ENCODE measurements at regions not wholly inside any gene's neighbourhood (a gene's known extent, or its start where the extent isn't known, plus 50 kb on each side); places are given as distances from the start of the nearest gene placed in this dataset.

DNA sequence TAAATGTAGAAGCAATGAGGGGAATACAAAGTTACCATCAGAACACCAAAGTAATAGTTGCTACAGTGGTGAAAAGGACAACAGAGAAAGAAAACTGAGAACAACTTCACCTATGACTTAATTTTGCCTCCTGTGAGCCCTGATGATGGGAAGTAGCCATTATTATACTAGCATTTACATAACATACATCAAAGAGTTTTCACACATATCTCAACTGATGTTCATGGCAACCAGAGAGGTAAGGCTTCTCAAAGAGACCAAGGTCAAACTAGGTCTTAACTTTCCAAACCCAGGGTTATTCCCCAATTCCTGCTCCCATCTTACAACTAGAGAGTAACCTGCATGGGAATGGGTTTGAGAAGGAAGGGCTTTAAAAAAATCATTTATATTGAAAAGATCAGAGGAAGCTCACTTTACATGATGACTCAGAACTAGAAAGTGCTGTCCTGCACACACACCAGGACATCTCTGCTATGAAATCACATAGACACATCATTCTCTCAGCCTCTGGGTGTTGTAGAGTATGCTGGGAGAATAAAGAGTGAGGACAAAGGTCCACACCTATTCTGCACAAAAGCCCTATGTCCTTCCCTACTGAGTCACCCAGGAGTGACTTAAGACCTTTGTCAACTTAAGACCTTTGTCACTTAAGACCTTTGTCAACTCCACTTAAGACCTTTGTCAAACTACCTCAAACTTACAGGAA lies 179.7 kb downstream of the TNFSF18 start:
- H3K36me3 Mint-ChIP-seq = no peaks in the 10 kb centered on the region
- H3K27ac Mint-ChIP-seq = no peak overlapping the region
- DNase-seq (ENCODE audit: low spot score) (no peak), ATAC-seq (no peak)
- ChIA-PET CTCF (no interaction called here), POLR2A (no interaction called here)
- TF ChIP-seq, protein P1, sequence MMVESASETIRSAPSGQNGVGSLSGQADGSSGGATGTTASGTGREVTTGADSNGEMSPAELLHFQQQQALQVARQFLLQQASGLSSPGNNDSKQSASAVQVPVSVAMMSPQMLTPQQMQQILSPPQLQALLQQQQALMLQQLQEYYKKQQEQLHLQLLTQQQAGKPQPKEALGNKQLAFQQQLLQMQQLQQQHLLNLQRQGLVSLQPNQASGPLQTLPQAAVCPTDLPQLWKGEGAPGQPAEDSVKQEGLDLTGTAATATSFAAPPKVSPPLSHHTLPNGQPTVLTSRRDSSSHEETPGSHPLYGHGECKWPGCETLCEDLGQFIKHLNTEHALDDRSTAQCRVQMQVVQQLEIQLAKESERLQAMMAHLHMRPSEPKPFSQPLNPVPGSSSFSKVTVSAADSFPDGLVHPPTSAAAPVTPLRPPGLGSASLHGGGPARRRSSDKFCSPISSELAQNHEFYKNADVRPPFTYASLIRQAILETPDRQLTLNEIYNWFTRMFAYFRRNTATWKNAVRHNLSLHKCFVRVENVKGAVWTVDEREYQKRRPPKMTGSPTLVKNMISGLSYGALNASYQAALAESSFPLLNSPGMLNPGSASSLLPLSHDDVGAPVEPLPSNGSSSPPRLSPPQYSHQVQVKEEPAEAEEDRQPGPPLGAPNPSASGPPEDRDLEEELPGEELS (CRISPR knock-in tag; IDR thresholded peaks at IDR 0.05) = no peak
- TF ChIP-seq ZNF396 (CRISPR knock-in tag; IDR thresholded peaks at IDR 0.05; ENCODE audit: borderline replicate concordance) (no peak), CREB1 (CRISPR knock-in tag; IDR thresholded peaks at IDR 0.05) (no peak), FOXJ3 (CRISPR knock-in tag; IDR thresholded peaks at IDR 0.05; ENCODE audit: borderline replicate concordance) (no peak), NR3C1 (CRISPR knock-in tag; conservative IDR thresholded peaks at IDR 0.05; ENCODE audit: low read depth) (no peak), CREM (CRISPR knock-in tag; IDR thresholded peaks at IDR 0.05) (no peak), NFE2L1 (CRISPR knock-in tag; IDR thresholded peaks at IDR 0.05) (no peak), NR1H2 (CRISPR knock-in tag; IDR thresholded peaks at IDR 0.05) (no peak), TP53 (CRISPR knock-in tag; IDR thresholded peaks at IDR 0.05) (no peak), ZNF263 (CRISPR knock-in tag; IDR thresholded peaks at IDR 0.05; ENCODE audit: low read depth) (no peak), IRF2 (CRISPR knock-in tag; IDR thresholded peaks at IDR 0.05; ENCODE audit: borderline replicate concordance, low read depth) (no peak), ETV6 (CRISPR knock-in tag; IDR thresholded peaks at IDR 0.05) (no peak), ZNF232 (CRISPR knock-in tag; IDR thresholded peaks at IDR 0.05) (no peak)
- TF ChIP-seq, protein P2, sequence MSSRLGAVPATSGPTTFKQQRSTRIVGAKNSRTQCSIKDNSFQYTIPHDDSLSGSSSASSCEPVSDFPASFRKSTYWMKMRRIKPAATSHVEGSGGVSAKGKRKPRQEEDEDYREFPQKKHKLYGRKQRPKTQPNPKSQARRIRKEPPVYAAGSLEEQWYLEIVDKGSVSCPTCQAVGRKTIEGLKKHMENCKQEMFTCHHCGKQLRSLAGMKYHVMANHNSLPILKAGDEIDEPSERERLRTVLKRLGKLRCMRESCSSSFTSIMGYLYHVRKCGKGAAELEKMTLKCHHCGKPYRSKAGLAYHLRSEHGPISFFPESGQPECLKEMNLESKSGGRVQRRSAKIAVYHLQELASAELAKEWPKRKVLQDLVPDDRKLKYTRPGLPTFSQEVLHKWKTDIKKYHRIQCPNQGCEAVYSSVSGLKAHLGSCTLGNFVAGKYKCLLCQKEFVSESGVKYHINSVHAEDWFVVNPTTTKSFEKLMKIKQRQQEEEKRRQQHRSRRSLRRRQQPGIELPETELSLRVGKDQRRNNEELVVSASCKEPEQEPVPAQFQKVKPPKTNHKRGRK (CRISPR knock-in tag; IDR thresholded peaks at IDR 0.05; ENCODE audit: borderline replicate concordance) = no peak
- TF ChIP-seq, protein P3, sequence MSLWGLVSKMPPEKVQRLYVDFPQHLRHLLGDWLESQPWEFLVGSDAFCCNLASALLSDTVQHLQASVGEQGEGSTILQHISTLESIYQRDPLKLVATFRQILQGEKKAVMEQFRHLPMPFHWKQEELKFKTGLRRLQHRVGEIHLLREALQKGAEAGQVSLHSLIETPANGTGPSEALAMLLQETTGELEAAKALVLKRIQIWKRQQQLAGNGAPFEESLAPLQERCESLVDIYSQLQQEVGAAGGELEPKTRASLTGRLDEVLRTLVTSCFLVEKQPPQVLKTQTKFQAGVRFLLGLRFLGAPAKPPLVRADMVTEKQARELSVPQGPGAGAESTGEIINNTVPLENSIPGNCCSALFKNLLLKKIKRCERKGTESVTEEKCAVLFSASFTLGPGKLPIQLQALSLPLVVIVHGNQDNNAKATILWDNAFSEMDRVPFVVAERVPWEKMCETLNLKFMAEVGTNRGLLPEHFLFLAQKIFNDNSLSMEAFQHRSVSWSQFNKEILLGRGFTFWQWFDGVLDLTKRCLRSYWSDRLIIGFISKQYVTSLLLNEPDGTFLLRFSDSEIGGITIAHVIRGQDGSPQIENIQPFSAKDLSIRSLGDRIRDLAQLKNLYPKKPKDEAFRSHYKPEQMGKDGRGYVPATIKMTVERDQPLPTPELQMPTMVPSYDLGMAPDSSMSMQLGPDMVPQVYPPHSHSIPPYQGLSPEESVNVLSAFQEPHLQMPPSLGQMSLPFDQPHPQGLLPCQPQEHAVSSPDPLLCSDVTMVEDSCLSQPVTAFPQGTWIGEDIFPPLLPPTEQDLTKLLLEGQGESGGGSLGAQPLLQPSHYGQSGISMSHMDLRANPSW (CRISPR knock-in tag; conservative IDR thresholded peaks at IDR 0.05; ENCODE audit: low read depth) = no peak
- TF ChIP-seq, protein P4, sequence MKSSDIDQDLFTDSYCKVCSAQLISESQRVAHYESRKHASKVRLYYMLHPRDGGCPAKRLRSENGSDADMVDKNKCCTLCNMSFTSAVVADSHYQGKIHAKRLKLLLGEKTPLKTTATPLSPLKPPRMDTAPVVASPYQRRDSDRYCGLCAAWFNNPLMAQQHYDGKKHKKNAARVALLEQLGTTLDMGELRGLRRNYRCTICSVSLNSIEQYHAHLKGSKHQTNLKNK (CRISPR knock-in tag; IDR thresholded peaks at IDR 0.05) = no peak
- H3K27me3 Mint-ChIP-seq (ENCODE audit: low read depth) = no peaks in the 10 kb centered on the region
- no peaks in the 10 kb centered on the region for H3K4me1 Mint-ChIP-seq
- no peak overlapping the region for H3K4me3 Mint-ChIP-seq
- H3K9me3 Mint-ChIP-seq = no peaks in the 10 kb centered on the region

DNA sequence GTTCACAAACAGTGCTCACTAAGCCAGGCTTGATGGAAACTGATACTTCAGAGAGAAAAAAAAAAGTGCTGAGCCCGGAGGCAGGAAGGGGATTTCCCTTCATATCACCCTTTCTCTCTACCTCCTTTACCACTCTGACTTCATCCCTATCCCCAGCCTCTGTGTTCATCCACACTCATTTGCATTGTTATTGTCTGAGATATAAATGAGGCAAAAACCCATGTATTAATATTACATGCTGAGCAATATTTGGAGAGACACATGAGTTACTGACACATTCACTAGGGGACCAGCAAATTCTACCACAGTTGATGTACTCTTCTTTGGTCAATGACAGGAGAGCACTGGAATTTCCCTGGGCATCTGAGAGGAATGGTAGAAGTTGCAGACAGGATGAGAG lies 175.8 kb downstream of the TNFSF18 start:
- peaks cover 8% of the 10 kb centered on the region for H3K9me3 Mint-ChIP-seq
- H3K36me3 Mint-ChIP-seq = no peaks in the 10 kb centered on the region
- DNase-seq (ENCODE audit: low spot score) (no peak), ATAC-seq (no peak)
- H3K27ac Mint-ChIP-seq = no peak overlapping the region
- CTCF ChIA-PET = no interaction called here
- H3K4me1 Mint-ChIP-seq = no peaks in the 10 kb centered on the region
- H3K27me3 Mint-ChIP-seq (ENCODE audit: low read depth) = no peaks in the 10 kb centered on the region
- no peak overlapping the region for H3K4me3 Mint-ChIP-seq
- POLR2A ChIA-PET = no interaction called here
- TF ChIP-seq SMAD4 (CRISPR knock-in tag; IDR thresholded peaks at IDR 0.05) (no peak), TCF7 (CRISPR knock-in tag; IDR thresholded peaks at IDR 0.05; ENCODE audit: low read depth) (no peak), TEAD4 (CRISPR knock-in tag; IDR thresholded peaks at IDR 0.05) (no peak), NR1H2 (CRISPR knock-in tag; IDR thresholded peaks at IDR 0.05) (no peak), GRHL2 (CRISPR knock-in tag; IDR thresholded peaks at IDR 0.05; ENCODE audit: insufficient replicate concordance, severe bottlenecking) (no peak), ZNF423 (CRISPR knock-in tag; IDR thresholded peaks at IDR 0.05) (no peak), FOXK1 (CRISPR knock-in tag; IDR thresholded peaks at IDR 0.05) (no peak), NFATC4 (CRISPR knock-in tag; IDR thresholded peaks at IDR 0.05) (no peak)
- TF ChIP-seq, protein P5, sequence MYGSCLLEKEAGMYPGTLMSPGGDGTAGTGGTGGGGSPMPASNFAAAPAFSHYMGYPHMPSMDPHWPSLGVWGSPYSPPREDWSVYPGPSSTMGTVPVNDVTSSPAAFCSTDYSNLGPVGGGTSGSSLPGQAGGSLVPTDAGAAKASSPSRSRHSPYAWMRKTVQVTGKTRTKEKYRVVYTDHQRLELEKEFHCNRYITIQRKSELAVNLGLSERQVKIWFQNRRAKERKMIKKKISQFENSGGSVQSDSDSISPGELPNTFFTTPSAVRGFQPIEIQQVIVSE (CRISPR knock-in tag; IDR thresholded peaks at IDR 0.05; ENCODE audit: borderline replicate concordance) = no peak
- TF ChIP-seq, protein P6, sequence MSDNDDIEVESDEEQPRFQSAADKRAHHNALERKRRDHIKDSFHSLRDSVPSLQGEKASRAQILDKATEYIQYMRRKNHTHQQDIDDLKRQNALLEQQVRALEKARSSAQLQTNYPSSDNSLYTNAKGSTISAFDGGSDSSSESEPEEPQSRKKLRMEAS (CRISPR knock-in tag; IDR thresholded peaks at IDR 0.05) = no peak
- TF ChIP-seq, protein P7, sequence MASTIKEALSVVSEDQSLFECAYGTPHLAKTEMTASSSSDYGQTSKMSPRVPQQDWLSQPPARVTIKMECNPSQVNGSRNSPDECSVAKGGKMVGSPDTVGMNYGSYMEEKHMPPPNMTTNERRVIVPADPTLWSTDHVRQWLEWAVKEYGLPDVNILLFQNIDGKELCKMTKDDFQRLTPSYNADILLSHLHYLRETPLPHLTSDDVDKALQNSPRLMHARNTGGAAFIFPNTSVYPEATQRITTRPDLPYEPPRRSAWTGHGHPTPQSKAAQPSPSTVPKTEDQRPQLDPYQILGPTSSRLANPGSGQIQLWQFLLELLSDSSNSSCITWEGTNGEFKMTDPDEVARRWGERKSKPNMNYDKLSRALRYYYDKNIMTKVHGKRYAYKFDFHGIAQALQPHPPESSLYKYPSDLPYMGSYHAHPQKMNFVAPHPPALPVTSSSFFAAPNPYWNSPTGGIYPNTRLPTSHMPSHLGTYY (CRISPR knock-in tag; IDR thresholded peaks at IDR 0.05) = no peak
- TF ChIP-seq, protein P4 (CRISPR knock-in tag; IDR thresholded peaks at IDR 0.05) = no peak
